Fibroblast of peridontal ligament (primary cell): ENCODE measurements at regions not wholly inside any gene's neighbourhood (a gene's known extent, or its start where the extent isn't known, plus 50 kb on each side); places are given as distances from the start of the nearest gene placed in this dataset.

Source experiments
- DNase-seq: peaks from one replicate; pipeline ENCODE4 v3.0.0-alpha.2; 2010; ENCODE audit errors: extremely low read depth

DNA sequence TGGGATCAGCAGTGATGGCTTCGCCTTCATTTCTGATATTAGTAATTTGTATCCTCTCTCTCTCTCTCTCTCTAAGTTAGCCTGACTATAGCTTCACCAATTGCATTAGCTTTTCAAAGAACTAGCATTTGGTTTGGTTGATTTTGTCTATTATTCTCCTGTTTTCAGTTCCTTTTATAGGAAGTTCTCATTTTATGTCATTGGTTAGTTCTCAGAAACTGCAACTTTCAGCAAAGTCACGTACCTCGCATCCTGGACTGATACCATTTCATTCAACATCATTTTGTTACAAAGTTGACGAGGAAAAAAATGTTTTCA lies 450.8 kb downstream of the EIPR1 start:
- DNase-seq = no peak

DNA sequence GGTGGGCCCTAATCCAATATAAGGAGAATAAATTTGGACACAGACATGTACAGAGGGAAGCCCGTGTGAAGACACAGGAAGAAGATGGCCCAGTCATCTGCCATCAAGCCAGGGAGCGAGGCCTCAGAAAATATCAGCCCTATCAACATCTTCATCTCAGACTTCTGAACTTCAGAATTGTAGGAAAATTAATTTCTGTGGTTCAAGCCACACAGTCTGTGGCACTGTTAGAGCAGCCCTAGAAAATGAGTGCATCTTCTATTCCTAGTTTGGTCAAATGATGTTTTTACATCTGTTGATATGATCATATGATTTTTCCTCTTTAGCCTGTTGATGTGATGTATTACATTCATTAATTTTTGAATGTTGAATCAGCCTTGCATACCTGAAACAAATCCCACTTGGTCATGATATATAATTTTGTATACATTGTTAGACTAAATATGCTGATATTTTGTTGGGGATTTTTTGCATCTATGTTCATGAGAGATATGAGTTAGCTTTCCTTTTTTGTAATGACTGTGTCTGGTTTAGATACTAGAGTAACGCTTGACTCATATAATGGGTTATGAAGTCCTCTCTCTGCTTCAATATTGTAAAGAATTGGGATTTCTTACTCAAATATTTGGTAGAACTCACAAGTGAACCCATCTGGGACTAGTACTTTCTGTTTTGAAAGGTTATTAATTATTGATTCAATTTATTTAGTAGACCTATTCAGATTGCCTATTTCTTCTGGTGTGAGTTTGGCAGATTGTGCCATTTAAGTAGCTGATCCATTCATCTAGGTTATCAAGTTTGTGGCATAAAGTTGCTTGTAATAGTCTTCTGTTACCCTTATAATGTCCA lies 451.4 kb downstream of the EIPR1 start:
- no peak for DNase-seq

DNA sequence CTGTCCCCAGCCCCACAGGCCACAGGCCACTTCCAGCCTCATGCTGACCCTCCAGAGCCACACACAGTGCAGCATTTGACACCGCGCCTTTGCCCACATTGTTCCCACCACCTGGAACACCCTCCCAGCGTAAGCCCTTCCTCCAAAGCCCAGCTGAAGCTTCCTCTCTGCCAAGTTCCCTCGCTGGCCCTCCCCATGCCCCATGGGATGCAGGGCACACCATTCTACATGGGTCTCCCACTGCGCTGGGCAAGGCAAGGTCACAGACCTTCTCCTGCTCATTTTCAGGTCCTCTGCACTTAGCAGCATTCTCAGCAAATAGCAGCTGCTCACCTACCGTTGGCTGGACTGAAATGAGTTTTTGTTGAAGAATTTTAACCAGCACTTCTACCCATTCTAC lies 455.5 kb downstream of the EIPR1 start:
- no peak for DNase-seq

DNA sequence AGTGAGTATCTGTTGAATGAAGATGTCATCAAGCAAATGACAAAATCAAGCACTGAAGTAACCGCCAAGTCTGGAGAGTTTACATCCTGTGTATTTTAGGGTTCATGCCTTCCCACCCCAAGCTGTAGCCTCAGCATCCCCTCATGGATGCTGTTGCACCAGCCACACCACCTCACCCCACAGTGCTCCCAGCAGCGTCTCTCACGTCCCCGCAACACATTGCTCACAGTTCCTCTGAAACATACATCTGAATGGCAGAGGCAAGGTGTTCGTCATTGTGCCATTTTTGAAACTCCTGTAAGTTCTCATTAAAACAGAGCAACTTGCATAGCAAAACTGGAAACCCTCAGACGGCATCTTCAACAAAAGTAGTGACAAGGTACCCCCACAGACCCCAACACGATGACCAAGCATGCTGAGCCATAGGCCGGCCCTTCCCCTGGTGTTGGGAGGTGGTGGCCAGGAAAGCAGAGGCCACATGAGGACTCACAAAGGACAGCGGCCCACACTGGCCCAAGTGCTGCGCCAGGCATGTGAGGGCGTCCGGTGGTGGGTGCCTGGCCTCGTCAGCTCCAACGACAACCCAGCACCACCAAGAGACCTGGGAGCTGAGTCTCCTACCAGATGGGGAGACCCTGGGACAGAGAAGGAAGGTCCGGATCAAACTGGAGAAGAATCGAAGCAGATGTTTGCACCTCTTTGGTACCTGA lies 456.5 kb downstream of the EIPR1 start:
- DNase-seq = no peak

DNA sequence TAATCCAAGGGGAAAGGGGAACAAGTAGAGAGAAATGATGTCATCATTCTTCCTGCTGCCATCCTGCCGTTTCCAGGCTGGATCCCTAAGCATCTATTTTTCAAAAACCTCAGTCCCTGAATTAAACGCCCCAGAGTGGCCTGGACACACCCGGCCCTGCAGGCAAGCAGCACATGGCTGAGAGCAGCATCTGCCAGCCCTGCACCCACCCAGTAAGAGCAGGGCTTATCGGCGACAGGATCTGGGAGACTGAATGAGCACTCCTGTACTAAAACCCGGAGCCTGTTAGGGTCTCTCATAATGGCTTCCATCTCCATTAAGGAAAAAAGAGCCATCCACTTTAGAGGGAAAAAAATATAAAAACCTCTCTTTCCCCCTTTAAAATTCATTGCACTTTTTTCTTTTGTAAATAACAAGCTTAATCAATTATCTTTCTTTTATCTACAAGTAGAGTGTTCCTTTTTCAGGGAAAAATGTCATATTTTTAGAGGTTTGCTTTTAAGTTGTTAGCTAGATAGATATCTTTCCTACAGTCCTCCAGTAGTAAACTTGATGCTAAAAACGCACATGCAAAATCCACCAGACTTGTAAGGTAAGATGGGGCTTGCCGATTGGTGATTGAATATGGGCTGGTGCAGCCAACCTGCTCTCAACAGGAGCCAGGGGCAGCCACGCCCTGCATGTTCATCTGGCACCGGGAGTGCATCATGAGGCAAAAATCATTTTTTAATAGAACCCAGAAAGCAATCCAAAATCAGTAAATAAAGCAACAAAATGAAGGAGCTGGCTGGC lies 457.8 kb downstream of the EIPR1 start:
- no peak for DNase-seq

DNA sequence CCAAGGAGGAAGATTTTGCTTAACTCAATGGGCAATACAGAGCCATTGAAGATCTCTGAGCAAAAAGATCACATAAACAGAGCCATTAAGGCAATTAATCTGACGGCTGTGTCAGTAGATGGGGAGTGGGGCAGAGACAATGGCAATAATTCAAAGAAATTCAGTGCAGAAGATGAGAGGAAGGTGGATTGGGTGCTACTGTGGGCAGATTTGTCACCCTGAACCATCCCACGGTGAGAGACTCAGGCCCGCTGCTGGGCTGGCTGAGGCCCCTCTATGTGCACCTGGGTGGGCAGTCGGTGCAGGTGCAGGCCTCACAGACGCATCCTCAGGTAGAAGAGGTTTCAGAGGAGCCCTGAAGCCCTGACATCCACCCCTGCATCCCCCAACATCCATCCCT lies 458.6 kb downstream of the EIPR1 start:
- DNase-seq = no peak

DNA sequence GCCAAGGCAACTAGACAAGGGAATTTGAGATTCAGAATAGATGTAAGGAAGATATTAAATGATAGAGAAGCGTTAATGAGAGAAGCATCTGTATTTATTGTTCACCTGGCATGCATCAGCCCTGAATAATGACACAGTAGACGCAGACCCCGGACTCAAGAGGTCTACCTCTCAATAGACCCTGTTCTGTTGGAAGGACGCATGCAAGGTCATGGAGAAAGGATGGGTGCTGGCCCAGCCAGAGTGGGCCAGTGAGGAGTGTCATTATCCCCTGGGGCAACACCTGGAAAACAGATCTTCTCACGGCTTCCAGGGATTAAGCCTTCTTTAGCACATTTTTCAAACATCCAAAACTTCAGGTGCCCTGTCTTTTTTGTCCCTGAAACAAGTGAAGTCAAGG lies 461.0 kb downstream of the EIPR1 start:
- DNase-seq = no peak

DNA sequence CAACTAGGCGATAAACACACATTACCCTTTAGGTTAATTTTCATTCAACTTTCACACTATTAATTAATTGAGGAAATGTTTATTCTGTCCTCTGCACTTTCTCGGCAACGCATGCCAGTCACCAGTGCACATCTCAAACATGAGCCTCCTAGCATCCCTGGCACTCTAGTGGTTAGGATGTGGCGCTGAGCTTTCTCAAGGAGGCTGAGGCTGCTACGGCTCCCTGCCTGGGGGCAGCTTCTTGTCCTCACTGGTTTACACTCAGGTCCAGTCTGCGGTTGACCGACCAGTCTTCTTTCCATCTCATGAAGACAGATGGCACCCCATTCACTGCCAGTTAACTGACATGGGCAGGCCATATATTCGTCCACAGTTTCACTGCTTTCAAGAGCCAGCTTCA lies 463.4 kb downstream of the EIPR1 start:
- no peak for DNase-seq

DNA sequence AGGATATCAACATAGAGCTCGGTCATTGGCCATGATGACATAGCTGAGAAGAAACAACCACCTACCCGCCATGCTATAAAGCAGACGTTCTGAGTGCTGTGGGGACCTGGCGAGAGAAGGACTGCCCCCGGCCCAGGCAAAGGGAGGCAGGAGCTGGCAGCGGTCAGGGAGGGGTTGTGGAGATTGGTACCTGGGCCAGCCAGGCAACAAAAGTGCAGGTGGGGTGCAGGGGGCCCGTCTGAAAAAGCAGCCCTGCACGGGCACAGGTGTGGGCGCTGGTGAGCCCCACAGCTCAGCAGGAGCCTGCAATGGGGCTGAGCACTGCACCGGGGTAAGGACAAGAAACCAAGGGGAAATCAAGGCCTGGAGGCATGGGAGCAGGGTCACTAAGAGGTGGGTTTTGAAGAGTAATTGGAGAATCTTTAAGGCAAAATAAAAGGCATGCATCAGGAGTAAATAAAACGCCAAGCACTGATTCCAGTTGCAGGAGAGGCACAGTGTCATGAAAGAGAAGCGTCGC lies 464.0 kb downstream of the EIPR1 start:
- DNase-seq = no peak

DNA sequence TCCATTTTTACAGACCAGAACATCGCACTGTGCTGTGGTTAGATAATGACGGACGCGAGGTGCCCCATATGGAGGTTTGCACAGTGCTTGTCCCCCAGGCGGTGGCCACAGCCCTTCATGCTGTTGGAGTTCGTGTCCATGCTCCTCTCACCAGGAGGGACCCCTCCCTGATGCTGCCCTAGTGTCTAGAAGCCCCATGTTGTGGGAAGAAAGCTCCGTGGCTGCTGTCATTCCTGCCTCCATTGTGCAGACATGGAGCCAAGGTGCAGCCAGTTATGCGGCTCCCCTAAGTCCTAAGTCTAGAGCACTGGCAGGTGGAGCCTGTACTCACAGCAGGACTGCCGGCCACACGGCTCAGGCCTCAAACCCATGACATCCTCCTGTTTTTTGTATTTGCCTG lies 464.9 kb downstream of the EIPR1 start:
- no peak for DNase-seq

DNA sequence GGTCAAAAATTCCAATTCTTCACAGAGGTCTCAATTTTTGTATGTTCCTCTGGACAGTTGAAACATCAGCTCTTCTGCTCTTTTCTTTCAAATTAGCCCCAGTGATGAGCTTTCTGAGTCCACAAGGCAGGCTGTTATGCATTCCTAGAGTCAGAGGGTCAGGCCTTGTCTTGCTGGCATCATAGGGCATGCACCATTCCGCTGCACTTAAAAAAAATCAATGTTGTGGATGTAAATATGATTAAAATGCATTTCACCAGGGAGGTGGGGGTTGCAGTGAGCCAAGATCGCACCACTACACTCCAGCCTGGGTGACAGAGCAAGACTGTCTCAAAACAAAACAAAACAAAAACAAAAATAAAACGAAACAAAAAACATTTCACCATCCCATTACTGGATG lies 465.3 kb downstream of the EIPR1 start:
- DNase-seq = no peak

DNA sequence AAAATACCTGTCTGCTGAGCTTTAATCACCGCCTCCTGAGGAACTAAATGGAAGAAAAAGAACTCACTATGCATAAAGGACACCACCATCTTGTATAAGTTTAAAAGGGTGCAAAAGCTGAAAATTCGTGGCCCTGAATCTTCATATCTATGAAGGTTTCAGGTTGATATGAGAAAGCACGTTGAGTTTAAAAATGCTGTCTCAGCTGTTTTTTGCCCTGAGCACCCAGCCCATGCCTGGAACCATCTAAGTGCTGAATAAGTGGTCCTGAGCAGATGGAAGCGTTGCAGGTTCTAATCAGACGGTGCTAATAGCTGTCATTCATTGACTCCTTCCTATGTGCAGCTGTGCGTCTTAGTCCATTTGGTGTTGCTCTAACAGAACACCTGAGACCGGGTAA lies 467.4 kb downstream of the EIPR1 start:
- no peak for DNase-seq

DNA sequence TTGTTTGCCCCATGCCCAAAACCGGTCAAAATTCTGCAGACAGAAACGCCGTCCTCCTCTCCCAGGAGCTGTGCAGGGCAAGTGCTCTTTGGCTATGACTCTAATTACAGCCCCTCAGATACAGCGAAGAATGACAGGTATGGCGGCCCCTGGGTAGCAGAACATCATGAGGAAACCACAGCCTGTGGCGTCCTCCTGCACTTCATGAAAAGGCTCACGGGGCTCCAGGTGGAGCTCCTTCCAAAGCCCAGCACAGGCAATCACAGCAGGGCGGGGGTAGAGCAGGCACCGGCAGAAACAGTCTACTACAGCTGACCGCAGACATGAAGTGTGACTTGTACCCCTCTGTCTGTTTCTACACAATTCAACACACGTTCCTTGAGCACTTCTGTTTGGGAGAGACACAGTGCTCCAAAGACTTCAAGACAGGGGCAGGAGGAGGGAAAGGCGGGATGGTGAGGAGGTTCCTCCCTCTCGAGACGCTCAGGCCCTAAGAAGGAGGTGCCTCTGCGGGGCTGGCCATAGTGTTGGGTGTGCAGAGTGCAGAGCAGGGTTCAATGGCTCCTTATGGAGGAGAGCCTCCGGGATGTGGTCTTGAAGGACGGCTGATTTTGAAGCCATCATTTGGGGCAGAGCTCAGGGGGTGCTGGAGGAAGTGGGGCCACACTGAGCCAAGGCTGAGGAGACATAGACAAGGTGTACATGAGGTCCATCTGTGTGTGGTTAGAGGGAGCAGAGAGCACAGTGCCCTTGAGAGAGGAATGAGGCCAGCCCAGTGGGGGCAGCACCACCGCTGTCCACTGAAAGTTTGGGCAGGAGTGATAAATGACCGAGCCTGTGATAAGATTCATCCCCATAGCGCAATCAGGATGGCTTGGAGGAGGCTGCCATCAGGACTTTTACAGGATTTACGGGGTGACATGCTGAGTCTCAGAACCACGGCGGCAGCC lies 468.3 kb downstream of the EIPR1 start:
- no peak for DNase-seq

DNA sequence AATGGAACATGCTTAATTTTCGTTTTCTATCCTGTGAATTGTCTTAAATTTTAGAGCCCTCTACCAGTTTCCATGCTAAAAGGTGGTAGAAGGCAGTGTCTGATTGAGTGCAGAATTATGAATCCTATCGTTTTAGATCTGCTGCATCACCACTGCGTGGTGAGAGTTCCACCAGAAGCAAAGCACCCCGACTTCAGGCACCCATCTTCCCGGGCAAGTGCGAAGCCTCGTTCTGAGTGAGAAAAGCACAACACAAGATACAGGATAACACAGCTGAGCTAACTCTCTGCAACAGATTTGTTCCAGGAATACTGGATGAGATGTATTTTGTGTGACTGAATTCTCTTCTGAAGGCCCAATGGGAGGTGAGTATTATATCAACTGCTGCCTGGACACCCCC lies 471.5 kb downstream of the EIPR1 start:
- DNase-seq = no peak

DNA sequence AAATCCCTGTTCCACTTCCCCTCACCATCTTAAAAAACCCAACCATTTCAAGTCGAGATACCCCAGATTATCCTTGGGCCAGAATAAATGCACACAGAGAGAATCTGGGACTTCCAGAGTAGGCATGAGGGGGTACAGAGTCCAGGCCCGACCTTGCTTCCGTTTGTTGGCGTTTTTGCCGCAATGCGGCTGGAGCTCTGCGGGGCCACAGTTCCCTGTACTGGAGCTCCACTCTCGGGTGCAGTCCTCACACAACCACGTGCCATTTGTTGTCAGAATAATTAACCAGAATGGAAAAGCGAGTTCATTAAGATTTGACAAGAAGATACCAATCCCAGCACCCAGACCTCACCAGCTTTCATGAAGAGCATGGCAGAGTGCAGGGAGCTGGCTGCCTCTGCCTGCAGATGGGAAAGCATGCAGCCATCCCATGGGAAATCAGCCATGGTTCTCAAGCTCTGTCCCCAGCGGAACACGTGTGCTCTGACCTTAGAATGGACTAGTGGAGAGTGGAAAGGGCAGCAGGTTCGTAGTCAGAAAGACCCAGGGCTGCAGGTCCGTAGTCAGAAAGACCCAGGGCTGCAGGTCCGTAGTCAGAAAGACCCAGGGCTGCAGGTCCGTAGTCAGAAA lies 472.8 kb downstream of the EIPR1 start:
- no peak for DNase-seq

DNA sequence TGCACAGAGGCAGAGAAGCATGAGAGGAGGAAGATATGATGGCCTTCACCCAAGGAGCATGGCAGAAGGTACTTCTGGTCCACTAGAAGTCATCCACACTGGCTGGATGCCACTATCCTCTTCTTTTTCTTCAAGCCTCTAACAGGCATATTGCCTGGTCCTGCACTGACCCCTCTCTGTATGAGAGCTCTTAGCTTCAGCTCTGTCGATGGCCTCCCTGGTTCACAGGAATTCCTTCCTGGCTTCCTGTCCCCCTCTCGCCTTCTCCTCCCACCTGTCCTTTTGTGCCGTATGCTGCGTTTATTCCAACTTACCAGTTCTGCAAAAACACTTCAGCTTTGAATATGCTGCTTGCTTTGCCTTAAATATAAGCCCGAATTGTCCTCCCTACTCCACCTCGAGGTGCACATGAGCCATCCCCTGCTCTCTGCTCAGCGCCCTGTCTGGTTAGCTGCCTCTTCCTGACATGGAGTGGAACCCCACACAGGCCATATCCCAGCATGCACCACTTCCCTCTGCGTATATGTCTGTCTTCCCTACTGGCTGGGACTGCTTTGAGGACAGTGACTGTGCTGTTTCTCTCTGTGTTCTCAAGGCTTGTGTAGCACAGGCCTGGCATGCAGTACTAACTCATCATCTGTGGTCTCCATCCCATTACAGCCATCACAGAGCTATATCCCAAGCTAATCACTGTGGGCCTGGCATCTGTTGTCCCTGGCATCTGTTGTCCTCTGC lies 474.9 kb downstream of the EIPR1 start:
- DNase-seq = no peak

DNA sequence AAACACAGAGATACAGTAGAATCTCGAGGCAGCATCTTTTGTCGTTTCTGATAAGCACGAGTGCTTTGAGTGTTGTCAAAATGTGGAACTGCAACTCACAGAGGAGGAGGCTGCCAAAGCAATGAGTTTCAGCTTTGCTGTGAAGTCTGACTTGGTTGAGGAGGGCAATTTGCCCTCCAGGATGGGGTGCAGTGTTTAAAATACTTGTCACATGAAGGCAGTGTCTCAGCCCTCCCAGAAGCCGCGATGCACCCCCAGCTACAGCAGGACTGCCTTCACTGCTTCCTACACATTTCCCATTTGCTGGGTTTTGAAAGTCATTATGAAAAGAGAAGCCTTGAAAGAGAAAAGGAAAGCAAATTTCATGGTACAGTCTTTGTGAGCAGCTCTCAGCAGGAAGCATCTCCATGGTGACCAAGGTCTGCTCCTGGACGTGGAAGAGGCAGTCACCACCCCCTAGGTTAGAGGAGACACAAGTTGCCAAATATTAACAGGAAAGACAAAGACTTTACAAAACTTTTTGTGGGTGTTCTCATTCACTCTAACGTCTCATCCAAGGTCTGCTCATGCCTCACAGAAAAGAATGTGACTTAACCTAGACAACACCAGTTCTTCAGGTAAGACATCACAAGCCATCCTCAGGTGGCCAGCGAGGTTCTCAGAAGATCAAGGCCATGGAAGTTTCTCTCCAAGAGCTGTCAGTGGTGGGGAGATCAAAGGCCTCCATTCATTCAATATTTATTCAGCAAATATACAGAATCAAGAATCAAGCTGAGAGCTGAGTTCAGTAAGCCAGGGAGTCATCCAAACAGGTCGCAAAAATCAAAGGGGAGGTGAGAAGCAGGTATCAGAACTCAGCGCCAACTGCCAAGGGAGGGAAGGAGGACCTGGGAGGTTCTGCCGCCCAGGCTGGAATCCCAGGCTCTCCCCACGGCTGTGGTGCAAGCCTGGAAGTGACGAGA lies 476.0 kb downstream of the EIPR1 start:
- DNase-seq = no peak

DNA sequence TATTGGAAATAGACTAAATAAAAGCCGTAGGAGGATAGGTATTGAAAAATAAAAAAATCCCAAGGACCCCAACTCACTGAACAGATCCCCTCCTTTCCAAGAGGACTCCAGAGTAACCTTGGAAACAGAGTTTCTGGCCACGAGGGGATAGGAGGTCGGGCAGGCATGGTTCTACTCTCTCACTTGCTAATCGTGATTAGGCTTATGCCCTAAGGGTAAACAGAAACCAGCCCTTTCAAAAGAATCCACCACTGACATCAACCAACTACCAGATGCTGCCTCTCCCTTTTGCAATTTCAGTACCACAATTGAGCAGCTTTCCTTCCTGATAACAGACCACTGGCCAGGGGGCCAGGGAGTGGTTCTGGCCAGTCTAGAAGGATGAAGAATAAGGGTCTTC lies 477.8 kb downstream of the EIPR1 start:
- no peak for DNase-seq

DNA sequence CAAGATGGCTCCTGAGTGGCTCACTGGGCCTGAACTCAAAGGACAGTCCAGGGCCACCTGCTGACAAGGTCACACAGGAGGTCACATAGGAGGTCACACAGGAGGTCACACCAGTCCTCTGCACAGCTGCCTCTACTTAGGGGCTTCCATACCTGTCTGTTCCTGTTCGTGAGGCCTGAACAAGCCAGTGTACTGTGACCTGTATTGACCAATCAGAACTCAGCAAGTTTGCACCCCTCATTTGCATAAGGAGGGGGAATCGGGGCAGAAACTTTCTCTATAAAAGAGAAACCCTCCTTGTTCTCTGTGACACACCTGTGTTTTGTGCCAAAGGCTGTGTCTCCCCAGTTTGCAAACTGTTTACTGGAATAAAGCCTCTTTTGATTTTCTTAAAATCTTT lies 478.9 kb downstream of the EIPR1 start:
- DNase-seq = no peak
